Stimulated activated CD8-positive, alpha-beta memory T cell treated with anti-CD3 and anti-CD28 coated beads, Interleukin-4, amount 100 ng/mL, for 24 hours (primary cell): ENCODE measurements at regions not wholly inside any gene's neighbourhood (a gene's known extent, or its start where the extent isn't known, plus 50 kb on each side); places are given as distances from the start of the nearest gene placed in this dataset.

Experiments
- DNase-seq: peaks from one replicate; pipeline ENCODE4 v3.0.0-alpha.2; 2020; ENCODE audit warnings: low read depth

- DNase-seq: no peak
Measured at GRCh38 chr10:130461631-130462030, 325.4 kb downstream of the GLRX3 start.

DNA sequence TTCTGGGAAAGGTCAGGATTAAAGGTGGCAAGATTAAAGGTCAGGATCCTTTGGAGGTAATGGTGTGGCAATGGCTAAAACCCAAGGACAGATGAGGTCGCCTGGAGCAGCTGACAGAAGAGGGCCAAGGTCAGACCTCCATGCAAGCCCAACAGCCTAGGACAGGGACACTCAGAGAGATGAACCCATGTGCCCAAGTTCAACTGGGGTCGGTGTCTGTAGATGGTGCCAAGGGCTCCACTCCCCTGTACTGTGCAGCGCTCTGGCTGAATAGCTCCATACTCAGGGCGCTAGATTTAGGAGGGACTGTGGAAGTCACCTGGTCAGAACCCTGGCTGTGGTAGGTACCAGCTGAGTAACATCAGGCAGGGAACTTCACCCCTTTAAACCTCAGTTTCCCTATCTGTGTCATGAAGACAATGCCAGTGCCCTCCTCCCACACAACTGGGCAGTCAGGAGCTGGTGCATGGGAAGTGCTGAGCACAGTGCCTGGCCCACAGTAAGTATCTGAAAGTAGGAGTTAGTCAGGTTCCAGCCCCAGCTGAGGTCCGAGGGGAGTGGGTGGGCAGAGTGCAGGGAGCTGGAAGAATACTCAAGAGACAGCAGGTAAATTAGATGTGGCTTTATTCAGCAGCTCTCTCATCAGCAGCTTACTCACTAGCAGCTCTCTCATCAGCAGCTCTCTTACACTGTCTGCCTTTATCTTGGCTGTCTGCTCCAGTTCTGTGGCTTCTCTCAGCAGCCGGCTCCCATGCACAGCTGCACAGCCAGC, 327.1 kb downstream of the GLRX3 start:
- no peak for DNase-seq

GRCh38 chr10:130463876-130464364, 327.7 kb downstream of the GLRX3 start:
- DNase-seq: no peak

GRCh38 chr10:130464426-130464825, 328.2 kb downstream of the GLRX3 start:
- DNase-seq: no peak

GRCh38 chr10:130466271-130466997, 330.2 kb downstream of the GLRX3 start:
- no peak for DNase-seq

GRCh38 chr10:130470286-130470685, 334.1 kb downstream of the GLRX3 start:
- no peak for DNase-seq

GRCh38 chr10:130470973-130471372, 334.8 kb downstream of the GLRX3 start:
- no peak for DNase-seq

DNA sequence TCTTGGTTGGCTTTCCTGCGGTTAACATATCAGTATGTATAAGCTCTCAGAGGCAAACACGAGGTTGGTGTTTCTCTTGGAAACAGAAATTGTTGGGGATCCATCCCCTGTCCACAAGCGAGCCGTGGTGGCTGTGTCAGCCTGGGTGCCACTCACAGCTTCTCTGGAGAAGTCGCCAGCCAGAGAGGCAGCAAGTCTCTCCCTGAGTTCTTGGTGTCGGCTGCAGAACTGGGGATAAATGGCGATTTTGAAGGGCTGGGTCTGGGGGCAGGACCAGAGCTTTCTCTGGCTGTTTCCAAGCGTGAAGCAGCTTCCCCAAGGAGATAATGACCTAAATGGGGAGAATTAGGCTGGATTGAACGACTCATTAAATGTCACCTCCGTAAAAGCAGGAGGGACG, 335.3 kb downstream of the GLRX3 start:
- DNase-seq: no peak

- DNase-seq: no peak
Measured at GRCh38 chr10:130472236-130472635, 336.0 kb downstream of the GLRX3 start.

GRCh38 chr10:130474591-130474990, 338.4 kb downstream of the GLRX3 start:
- no peak for DNase-seq

DNA sequence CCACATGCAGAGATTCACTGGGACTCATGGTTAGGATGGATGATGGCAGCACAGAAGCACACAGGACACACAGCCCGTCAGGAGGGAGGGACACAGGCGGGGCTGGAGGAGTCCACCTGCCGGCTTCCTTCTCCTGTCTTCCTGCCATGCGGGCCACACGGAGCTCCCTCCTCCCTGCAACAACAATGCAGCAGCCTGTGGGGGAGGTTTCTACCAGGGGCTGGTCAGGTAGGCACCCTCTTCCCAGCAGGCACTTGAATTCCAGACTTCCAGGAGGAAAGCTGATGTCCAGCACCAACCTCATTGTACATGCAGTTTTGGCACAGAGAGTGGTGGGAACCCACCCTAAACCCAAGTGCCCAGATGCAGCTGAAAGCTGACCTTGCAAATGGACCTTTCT, 341.2 kb downstream of the GLRX3 start:
- DNase-seq: no peak

DNA sequence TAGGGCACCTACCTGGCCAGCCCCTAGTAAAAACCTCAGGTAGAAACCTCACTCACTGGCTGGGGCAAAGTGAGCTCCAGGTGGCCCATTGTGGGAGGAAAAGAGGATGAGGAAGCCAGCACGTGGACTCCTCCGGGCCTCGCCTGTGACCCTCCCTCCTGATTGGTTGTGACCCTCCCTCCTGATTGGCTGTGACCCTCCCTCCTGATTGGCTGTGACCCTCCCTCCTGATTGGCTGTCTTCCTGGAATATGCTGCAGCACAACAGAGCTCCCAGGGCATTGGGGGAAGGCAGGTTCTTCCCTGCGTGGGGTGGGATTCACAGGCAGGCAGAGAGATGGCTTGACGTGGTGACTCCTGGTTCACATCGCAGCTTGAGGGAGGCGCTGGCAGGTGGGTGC, 343.0 kb downstream of the GLRX3 start:
- DNase-seq: no peak

GRCh38 chr10:130479926-130480325, 343.7 kb downstream of the GLRX3 start:
- DNase-seq: no peak

- DNase-seq: no peak
Measured at GRCh38 chr10:130480491-130480890, 344.3 kb downstream of the GLRX3 start.

GRCh38 chr10:130481076-130481930, 345.1 kb downstream of the GLRX3 start:
- no peak for DNase-seq

- DNase-seq: no peak
Measured at GRCh38 chr10:130481936-130482335, 345.7 kb downstream of the GLRX3 start.

DNA sequence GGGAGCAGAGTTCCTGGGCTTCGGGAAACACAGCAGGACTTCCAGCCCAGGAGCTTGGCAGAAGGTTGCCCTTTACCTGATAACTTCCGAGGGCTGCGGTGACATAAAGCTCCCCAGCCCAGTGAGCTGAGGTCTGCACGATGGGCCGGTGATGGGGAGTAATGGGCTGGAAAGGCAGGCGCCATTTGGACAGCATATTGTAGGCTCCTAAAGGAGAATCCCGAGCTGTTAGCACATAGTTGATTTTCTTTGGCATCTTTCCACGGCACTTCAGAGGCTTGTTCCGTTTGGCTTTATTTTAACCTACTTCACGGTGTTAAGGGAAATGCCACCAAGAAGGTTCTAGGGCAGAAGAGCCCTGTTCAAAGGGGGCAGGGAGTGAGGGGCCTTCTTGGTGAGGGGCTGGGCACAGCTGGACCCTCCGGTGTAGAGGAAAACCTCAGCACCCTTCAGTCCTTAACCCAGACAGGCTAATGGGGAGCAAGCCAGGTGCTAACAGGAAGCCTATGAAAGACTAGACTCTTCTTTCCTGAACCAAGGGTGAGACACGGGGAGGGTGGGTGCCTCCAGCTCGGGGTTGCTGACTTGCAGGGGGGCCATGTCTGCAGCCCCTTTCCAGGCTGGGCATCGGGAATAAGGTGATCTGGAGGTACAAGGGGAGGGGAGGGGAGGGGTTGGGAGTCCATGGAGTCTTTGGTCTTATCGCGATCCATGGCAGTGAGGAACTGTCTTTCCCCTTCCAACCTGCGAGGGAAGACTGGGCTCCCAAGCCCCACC, 347.7 kb downstream of the GLRX3 start:
- DNase-seq: no peak

DNA sequence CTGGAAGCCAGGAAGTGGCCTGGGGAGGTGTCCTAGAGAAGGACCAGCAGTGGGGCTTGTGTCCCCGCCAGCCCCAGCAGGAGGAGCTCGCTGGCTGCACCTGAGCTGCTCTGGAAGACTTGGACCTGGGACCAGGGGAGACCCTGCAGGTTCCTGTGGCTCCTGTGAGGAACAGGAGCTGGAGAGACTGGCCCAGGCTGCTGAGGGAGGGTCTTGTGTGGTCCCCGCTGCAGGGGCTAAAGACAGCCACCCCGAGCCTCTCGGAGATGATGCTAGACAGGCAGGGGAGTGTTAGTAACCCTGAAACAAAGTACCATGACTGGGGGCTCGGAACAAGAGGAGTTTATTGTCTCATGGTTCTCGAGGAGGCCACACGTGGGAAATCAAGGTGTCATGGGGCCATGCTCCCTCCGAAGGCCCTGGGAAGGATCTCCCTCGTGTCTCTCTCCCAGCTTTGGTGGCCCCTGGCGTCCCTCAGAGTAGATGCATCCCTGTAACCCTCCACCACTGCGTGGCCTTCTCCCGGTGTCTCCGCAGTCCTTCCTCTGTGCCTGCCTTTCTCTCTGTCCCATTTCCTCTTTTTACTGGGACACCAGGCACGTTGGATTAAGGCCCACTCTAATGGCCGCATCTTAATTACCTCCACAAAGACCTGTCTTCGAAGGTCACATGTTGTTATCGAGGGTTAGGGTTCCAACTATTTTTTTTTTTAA, 348.4 kb downstream of the GLRX3 start:
- DNase-seq: no peak

DNA sequence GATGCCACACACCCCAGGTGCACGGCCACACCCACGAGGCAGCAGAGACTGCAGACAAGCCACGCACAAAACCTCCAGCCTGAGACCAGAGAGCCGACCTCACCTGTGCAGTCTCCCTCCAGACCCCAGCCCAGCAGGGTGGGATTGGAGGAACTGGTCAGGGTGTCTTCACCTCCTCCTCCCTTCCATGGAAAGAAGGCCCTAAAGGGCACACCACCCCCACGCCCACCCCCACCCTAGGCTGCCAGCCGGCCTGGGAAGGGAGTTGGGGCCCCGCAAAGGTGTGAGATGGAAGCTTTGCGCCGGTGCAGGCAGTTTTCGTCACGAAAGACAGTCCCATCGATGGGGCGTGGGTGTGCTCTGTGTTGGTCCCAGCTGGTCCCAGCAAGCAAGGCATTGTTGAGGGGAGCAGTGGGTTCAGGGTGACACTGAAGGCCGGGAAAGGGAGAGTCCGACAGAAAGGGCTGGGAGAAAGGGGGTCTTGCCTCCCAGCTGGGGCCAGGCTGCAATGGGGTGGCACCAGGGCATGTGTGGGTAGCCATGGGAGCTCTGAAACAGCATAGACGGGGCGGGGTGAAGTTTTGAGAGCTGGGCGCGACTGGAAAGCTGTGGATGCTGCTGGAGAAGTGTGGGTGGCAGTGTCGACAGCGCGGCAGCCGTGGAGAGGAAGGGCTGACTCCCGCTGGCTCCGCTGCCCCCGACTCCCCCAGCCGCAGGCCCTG, 349.2 kb downstream of the GLRX3 start:
- DNase-seq: no peak
